Chondrocyte (in vitro differentiated cells): ENCODE measurements at regions not wholly inside any gene's neighbourhood (a gene's known extent, or its start where the extent isn't known, plus 50 kb on each side); places are given as distances from the start of the nearest gene placed in this dataset.
A peak's percentile ranks its signal among the peaks of the same experiment; 100 is the strongest.
"Not testable (repeated sequence)": the region's sequence is repeated elsewhere in the genome, so short reads cannot be mapped to it uniquely, and the experiment has no call there.

ENCODE experiments used
- DNase-seq: peaks from one replicate; pipeline ENCODE4 v3.0.0; 2021; ENCODE audit warnings: mixed read lengths, low spot score
- H3K27ac Mint-ChIP-seq: one replicate; pipeline ENCODE4 v1.8.0; 2021; ENCODE audit warnings: mild to moderate bottlenecking, moderate library complexity, mixed read lengths; ENCODE audit not compliant: unreplicated experiment
- H3K27me3 Mint-ChIP-seq: 2 replicates; pipeline ENCODE4 v1.8.0; 2021; ENCODE audit warnings: low read depth, mixed read lengths
- H3K36me3 Mint-ChIP-seq: 2 replicates; pipeline ENCODE4 v1.8.0; 2021; ENCODE audit warnings: low read depth, mixed read lengths
- H3K4me1 Mint-ChIP-seq: 2 replicates; pipeline ENCODE4 v1.8.0; 2021; ENCODE audit warnings: low read depth, mild to moderate bottlenecking, mixed read lengths
- H3K4me3 Mint-ChIP-seq: one replicate; pipeline ENCODE4 v1.8.0; 2021; ENCODE audit warnings: mild to moderate bottlenecking, moderate library complexity, mixed read lengths; ENCODE audit not compliant: unreplicated experiment
- H3K9me3 Mint-ChIP-seq: 2 replicates; pipeline ENCODE4 v1.8.0; 2021; ENCODE audit warnings: low read depth, mixed read lengths
- TF ChIP-seq, protein P1 (sequence below): fragments of 200-600 bp; sonication (generic); IDR thresholded peaks from 2 replicates; pipeline ENCODE4 v1.5.0; 2021; ENCODE audit warnings: antibody characterized with exemption, mild to moderate bottlenecking, moderate library complexity

GRCh38 chr14:44609201-44609600 is 102.1 kb upstream of the FSCB start:
- Mint-ChIP-seq H3K27ac (no peak overlapping the region), H3K4me3 (no peak overlapping the region), H3K4me1 (no peaks in the 10 kb centered on the region), H3K27me3 (peaks cover 4% of the 10 kb centered on the region), H3K36me3 (no peaks in the 10 kb centered on the region), H3K9me3 (no peaks in the 10 kb centered on the region)
- TF ChIP-seq, protein P1, sequence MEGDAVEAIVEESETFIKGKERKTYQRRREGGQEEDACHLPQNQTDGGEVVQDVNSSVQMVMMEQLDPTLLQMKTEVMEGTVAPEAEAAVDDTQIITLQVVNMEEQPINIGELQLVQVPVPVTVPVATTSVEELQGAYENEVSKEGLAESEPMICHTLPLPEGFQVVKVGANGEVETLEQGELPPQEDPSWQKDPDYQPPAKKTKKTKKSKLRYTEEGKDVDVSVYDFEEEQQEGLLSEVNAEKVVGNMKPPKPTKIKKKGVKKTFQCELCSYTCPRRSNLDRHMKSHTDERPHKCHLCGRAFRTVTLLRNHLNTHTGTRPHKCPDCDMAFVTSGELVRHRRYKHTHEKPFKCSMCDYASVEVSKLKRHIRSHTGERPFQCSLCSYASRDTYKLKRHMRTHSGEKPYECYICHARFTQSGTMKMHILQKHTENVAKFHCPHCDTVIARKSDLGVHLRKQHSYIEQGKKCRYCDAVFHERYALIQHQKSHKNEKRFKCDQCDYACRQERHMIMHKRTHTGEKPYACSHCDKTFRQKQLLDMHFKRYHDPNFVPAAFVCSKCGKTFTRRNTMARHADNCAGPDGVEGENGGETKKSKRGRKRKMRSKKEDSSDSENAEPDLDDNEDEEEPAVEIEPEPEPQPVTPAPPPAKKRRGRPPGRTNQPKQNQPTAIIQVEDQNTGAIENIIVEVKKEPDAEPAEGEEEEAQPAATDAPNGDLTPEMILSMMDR, result no peak
- no peak for DNase-seq

DNA sequence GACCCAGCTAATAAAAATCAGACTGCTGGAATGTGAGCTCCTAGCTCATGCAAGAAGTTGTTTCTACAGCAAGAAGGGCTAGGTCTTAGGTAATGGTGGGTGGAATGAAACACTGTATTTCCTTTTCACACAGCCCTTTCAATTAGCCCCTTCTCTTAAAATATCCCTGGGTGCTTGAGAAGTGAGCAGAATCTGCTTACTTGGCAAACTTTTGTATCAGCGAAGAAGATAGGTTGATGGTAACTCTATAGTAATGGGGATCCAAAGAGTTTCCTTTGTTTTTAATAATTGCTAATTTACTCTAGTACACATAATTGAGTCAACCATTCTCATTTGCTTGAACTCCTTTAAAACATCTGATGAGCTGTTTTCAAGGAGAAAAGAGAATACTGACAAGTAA is 100.6 kb upstream of the FSCB start:
- peaks cover 2% of the 10 kb centered on the region for H3K27me3 Mint-ChIP-seq
- no peaks in the 10 kb centered on the region for H3K9me3 Mint-ChIP-seq
- no peaks in the 10 kb centered on the region for H3K4me1 Mint-ChIP-seq
- DNase-seq, result no peak
- no peak overlapping the region for H3K4me3 Mint-ChIP-seq
- no peak overlapping the region for H3K27ac Mint-ChIP-seq
- TF ChIP-seq, protein P1, result no peak
- H3K36me3 Mint-ChIP-seq, result no peaks in the 10 kb centered on the region

- H3K9me3 Mint-ChIP-seq, result no peaks in the 10 kb centered on the region
- H3K4me1 Mint-ChIP-seq, result no peaks in the 10 kb centered on the region
- no peak overlapping the region for H3K27ac Mint-ChIP-seq
- TF ChIP-seq, protein P1, result no peak
- no peak overlapping the region for H3K4me3 Mint-ChIP-seq
- H3K27me3 Mint-ChIP-seq, result peaks cover 2% of the 10 kb centered on the region
- DNase-seq, result no peak
- H3K36me3 Mint-ChIP-seq, result no peaks in the 10 kb centered on the region
Measured at GRCh38 chr14:44606576-44606975, 99.5 kb upstream of the FSCB start.

DNA sequence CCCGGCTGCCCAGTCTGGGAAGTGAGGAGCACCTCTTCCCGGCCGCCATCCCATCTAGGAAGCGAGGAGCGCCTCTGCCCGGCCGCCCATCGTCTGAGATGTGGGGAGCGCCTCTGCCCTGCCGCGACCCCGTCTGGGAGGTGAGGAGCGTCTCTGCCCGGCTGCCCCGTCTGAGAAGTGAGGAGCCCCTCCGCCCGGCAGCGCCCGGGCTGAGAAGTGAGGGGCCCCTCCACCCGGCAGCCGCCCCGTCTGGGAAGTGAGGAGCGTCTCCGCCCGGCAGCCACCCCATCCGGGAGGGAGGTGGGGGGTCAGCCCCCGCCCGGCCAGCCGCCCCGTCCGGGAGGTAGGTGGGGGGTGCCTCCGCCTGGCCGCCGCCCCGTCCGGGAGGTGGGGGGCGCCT is 94.2 kb upstream of the FSCB start:
- DNase-seq, result peak; percentile 62
- not testable (repeated sequence) for H3K27me3 Mint-ChIP-seq, H3K4me1 Mint-ChIP-seq, H3K4me3 Mint-ChIP-seq, H3K36me3 Mint-ChIP-seq, H3K9me3 Mint-ChIP-seq, H3K27ac Mint-ChIP-seq

- DNase-seq, result no peak
- TF ChIP-seq, protein P1, result no peak
- H3K9me3 Mint-ChIP-seq, result peaks cover 2% of the 10 kb centered on the region
- H3K4me3 Mint-ChIP-seq, result no peak overlapping the region
- H3K27me3 Mint-ChIP-seq, result no peaks in the 10 kb centered on the region
- no peaks in the 10 kb centered on the region for H3K4me1 Mint-ChIP-seq
- no peak overlapping the region for H3K27ac Mint-ChIP-seq
- H3K36me3 Mint-ChIP-seq, result no peaks in the 10 kb centered on the region
Measured at GRCh38 chr14:44589180-44589579, 82.1 kb upstream of the FSCB start.

DNA sequence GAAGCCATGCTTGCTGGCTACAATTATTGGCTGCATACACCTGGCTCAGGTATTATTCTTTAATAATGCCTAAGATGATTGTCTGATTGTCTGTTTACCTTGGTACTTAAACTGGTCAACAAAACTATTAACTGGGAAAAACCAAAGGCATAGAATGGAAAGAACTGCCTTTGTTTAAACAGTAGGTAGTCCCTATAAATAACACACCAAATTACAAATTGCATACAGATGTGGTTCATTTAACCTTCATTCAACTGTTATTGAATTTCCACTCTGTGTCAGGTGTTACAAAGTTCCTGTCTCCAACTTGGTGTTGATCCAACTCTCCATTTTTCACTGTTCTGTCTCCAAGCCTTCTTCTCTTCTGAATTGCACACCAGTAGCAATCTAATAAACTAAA is 79.8 kb upstream of the FSCB start:
- TF ChIP-seq, protein P1, result no peak
- Mint-ChIP-seq H3K4me1 (no peaks in the 10 kb centered on the region), H3K27me3 (no peaks in the 10 kb centered on the region), H3K36me3 (no peaks in the 10 kb centered on the region), H3K9me3 (peaks cover 10% of the 10 kb centered on the region), H3K4me3 (no peak overlapping the region), H3K27ac (no peak overlapping the region)
- DNase-seq, result no peak
